GM12891 (cell line): ENCODE measurements at regions not wholly inside any gene's neighbourhood (a gene's known extent, or its start where the extent isn't known, plus 50 kb on each side); places are given as distances from the start of the nearest gene placed in this dataset.

ENCODE experiments used
- DNase-seq: peaks from one replicate; pipeline ENCODE4 v3.0.0; 2011; ENCODE audit warnings: low spot score; ENCODE audit not compliant: insufficient read length
- FAIRE-seq: peaks from 2 replicates; lab custom pipeline; 2011; peaks lifted over from hg19 to GRCh38; lab: Jason Lieb, UNC
- PAX5 ChIP-seq: IDR thresholded peaks from 2 replicates; pipeline ENCODE4 v1.6.1; 2011; ENCODE audit warnings: low read length, moderate library complexity, mild to moderate bottlenecking; ENCODE audit not compliant: insufficient read depth, severe bottlenecking
- POLR2A ChIP-seq: IDR thresholded peaks from 2 replicates; pipeline ENCODE4 v1.6.1; 2011; ENCODE audit warnings: low read depth, low read length, control low read depth
- POLR2AphosphoS5 ChIP-seq: IDR thresholded peaks from 2 replicates; pipeline ENCODE4 v1.6.1; 2011; ENCODE audit warnings: low read depth, low read length, control low read depth
- POU2F2 ChIP-seq: IDR thresholded peaks from 2 replicates; pipeline ENCODE4 v1.6.1; 2011; ENCODE audit warnings: low read depth, mild to moderate bottlenecking, control low read depth, low read length, moderate library complexity
- SPI1 ChIP-seq: IDR thresholded peaks from 2 replicates; pipeline ENCODE4 v1.6.1; 2011; ENCODE audit warnings: low read depth, low read length, control low read depth
- TAF1 ChIP-seq: IDR thresholded peaks from 2 replicates; pipeline ENCODE4 v1.6.1; 2011; ENCODE audit warnings: low read depth, low read length, control low read depth

DNA sequence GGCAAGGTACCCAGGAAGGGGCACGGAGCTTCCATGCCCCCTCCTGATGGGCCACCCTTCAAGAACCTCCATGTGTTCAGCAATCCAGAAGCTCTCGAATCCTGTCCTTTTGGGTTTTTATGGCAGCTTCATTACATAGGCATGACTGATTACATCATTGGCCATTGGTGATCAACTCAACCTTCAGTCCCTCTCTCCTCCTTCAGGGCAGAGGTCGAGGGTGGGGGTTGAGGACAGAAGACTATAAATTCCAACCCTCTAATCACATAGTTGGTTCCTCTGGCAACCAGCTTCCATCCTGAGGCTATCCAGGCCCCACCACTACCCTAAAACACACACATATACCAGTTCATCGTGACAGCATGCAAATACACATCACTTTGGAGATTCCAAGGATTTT, 135.7 kb downstream of the ZNF281 start:
- TF ChIP-seq SPI1 (no peak), TAF1 (no peak), POLR2AphosphoS5 (no peak), POLR2A (no peak), POU2F2 (no peak), PAX5 (no peak)
- DNase-seq (no peak), FAIRE-seq (no peak)

DNA sequence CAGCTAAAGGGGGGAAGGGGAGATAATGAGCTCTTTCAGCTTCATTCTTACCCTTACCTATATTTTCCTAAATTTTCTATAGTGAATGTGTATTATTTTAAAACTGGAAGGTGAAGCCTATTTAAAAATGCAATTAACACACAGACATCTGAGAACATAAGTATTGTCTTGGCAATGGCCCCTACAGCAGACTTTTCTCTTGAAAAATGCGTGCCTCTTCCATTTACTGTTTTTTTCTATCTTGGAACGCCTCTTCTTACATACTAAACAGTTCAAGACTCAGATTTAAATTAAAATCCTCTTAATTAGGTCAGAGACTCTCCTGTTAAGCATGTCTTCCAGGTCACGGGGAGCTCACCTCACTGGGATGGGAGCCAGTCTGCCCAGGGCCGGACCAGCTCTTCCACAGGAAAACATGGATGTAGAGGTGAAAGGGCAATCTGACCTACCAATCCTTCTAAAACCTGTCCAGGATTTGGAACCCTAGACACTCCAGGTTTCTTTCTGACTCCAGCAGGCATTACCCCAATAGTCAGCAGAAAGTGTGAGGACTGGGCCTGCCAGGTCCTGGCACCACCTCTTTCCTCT, 137.3 kb downstream of the ZNF281 start:
- no peak for TF ChIP-seq POLR2AphosphoS5
- TF ChIP-seq SPI1: no peak
- no peak for TF ChIP-seq POU2F2
- no peak for TF ChIP-seq POLR2A
- TF ChIP-seq PAX5: no peak
- no peak for DNase-seq
- FAIRE-seq: no peak

DNA sequence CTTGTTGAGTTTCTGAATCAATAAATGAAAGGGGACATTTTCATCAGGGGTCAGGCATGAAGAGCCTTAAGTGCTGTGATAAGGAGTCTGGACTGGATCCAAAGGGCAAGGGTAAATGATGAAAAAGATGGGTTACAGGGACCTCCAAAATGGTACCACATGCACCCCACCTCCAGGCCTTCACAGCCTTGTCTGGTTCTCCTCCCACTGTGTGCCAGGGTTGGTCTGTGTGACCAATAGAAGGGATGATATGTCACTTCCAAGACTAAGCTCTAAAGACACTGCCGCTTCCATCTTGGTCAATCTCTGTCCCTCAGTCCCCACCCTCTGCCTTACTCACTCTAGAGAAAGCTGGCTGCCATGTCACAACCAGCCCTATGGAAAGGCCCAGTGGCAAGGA, 140.6 kb downstream of the ZNF281 start:
- FAIRE-seq (no peak), DNase-seq (no peak)
- no peak for TF ChIP-seq POLR2A
- TF ChIP-seq POU2F2: no peak
- no peak for TF ChIP-seq PAX5
- no peak for TF ChIP-seq TAF1
- TF ChIP-seq SPI1: no peak
- no peak for TF ChIP-seq POLR2AphosphoS5

DNA sequence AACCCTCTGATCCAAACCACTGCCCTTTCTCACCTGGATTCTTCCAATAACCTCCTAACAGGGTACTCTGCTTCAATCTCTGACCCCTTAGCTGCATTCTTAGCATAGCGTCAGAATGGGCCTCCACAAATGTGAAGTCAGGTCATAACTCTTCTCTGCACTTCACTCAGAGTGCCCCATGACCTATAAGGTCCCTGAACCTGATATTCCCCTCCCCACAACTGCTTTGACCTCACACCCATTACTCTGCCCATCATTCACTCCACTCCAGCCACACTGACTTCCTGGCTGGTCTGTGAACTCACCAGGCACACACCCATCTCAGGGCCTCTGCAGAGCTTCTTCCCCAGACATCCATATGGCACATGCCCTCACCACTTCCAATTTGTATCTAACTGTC, 141.9 kb downstream of the ZNF281 start:
- TF ChIP-seq PAX5: no peak
- no peak for TF ChIP-seq POLR2A
- TF ChIP-seq TAF1: no peak
- no peak for TF ChIP-seq POLR2AphosphoS5
- no peak for TF ChIP-seq SPI1
- no peak for TF ChIP-seq POU2F2
- DNase-seq (no peak), FAIRE-seq (peak; percentile 35)

DNA sequence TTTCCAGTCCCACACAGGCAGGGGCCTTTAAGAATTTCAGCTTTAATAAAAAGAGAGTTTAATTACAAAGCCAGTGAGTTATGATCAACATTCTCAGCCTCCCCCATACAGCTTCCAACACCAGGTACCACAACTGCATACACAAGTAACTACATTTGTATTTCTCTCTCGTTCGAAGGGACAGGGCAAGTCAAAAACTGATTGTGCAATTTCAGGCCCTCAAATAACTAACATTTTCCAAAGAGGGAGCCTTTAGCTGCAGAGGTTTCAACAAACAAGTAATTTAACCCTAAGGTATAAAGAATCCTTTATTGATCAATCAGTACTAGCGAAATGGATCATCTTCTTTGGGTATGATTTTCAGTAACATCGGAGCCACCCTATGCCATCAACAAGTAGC, 142.4 kb downstream of the ZNF281 start:
- no peak for DNase-seq
- TF ChIP-seq PAX5: no peak
- TF ChIP-seq POU2F2: no peak
- TF ChIP-seq SPI1: no peak
- no peak for TF ChIP-seq POLR2AphosphoS5
- no peak for TF ChIP-seq POLR2A
- no peak for TF ChIP-seq TAF1
- no peak for FAIRE-seq

DNA sequence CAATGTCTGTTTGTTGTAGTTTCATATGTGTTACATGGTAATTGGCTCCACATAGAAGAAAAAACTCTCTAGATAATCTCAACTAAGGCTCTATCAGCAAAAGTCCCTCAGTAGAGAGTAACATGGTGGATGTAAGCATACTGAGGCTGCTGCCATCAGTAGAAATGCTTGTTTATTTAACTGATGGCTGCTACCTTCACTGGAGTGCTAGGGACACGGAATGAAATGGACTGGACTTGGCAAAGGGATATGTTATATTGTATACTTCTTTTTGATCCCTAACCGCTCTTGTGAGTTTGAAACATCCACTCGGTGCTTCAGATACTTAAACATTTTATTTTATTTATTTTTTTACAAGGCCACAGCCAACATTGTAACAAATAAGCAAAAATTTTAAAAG, 143.0 kb downstream of the ZNF281 start:
- TF ChIP-seq POLR2AphosphoS5 (no peak), TAF1 (no peak), PAX5 (no peak), POU2F2 (no peak), POLR2A (no peak), SPI1 (no peak)
- FAIRE-seq (no peak), DNase-seq (no peak)

DNA sequence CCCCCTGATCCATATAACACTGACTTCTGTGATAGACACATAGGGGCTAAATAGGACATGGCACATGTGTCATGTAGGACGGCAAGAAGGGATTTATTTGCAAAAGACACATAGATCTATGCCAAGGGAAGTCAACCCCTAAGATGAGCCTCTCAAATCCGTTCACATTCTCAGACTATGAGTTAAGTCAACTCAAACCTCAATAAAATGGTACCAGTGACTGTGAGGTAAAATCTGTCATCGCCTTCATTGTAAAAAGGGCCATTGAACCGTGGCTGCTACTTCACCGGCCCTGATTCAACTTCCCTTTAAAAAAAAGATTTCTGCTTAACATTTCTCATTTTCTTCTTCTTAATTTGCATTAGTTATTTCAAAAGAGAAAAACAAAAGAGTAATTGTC, 144.0 kb downstream of the ZNF281 start:
- DNase-seq: no peak
- TF ChIP-seq SPI1: no peak
- no peak for TF ChIP-seq PAX5
- no peak for TF ChIP-seq POU2F2
- TF ChIP-seq POLR2AphosphoS5: no peak
- TF ChIP-seq POLR2A: no peak
- no peak for TF ChIP-seq TAF1
- no peak for FAIRE-seq

DNA sequence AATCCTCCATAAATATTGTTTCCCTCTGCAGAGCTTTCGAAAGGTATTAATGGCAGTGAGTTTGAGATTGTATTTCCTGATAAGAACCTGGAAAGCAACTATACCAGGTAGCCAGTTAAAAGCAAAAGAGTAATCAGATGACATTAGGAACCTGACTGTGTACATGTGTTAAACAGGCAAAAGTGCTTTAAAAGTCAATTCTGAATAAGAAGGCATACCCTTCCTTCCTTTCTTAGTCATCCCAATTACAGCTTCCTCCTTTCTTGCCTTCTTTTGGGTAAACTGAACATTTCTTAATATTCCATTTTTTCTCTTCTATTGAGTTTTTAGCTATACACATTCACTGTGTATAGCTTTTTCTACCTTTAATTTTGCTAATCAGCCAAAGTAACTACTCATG, 144.7 kb downstream of the ZNF281 start:
- no peak for FAIRE-seq
- no peak for TF ChIP-seq SPI1
- no peak for TF ChIP-seq POU2F2
- TF ChIP-seq TAF1: no peak
- TF ChIP-seq POLR2AphosphoS5: no peak
- TF ChIP-seq PAX5: no peak
- TF ChIP-seq POLR2A: no peak
- DNase-seq: no peak

DNA sequence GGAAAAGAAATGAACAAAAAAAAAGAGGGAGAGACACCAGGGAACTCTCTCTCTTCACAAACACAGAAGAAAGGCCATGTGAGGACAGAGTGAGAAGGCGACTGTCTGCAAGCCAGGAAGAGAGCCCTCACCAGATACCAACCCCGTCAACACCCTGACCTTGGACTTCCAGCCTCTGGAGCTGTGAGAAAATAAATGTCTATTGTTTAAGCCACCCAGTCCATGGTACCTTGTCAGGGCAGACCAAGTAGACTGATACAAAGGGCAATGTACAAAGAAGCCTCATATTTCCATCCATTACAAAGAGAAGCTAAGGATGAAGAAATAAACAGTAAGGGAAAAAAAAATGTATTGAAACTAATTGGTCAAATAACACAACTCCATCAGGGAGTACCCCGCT, 146.6 kb downstream of the ZNF281 start:
- no peak for FAIRE-seq
- TF ChIP-seq POU2F2 (no peak), POLR2A (no peak), SPI1 (no peak), POLR2AphosphoS5 (no peak), PAX5 (no peak), TAF1 (no peak)
- no peak for DNase-seq

DNA sequence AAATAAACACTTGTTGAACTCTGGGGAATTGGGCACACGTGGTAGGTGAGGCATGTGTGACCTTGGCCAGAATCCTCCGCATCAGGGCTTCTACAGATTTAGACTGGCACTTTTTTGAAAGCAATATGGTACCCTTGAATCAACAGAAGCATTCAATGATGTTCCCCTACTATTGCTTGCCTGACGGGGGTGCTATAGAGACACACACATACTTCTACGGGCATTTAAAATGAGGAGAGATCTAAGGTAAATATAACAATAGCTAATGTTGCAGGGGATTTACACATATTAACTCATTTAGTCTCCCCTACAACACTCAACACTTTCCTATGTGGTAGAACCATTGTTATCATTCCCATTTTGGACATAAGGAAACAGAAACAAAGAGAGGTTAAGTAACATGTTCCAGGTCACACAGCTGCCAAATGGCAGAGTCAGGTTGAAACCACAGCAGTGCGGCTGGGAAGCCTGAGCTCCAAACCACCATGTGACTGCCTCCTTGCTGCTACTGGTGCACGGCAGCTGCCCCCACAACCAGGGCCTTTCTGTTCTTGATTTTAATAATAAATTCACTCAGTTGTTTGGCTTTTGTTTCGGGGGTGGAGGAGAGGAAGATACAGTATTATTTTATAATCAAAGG, 147.4 kb downstream of the ZNF281 start:
- DNase-seq (no peak), FAIRE-seq (peak; percentile 85)
- peak; percentile 24; the same call in 1 of the 2 replicates for TF ChIP-seq POU2F2
- TF ChIP-seq PAX5: no peak
